ENCODE measurements at regions not wholly inside any gene's neighbourhood (a gene's known extent, or its start where the extent isn't known, plus 50 kb on each side); places are given as distances from the start of the nearest gene placed in this dataset.

DNA sequence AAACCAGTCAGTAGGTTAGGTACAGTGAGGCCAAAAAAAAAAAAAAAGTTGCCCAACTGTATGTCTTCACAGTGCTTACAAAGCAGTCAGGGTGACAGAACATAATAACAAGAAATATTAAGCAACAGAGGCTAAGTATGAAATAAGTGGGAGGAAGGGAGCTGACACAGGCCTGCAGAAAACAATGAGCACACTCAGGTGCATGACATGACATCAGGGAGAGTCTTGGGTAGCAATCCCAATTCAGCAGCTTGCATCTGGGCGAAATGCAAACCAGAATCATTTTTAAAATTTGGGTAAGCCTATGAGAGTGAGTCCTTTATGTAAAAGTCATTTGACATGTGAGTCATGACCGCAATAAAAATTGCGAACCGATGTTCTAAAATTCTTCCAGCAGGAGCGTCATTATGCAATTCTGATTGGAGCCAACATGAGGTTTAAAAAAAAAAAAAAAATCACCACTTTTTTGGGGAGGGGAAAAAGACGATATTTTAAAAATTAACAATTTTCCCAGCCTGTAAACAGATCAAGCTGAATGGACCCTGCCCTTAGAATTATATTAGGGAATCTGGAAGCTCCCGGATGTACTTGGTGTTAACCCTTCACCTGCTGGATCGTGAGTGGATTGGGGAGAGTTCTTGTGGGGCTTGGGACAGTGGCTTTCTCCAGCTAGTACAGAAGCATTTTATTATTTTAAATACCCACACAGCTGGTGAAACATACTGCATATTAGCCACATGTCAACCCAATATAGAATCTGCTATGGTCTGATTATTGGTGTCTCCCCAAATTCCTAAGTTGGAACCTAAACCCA, 127.9 kb downstream of the NPIPB5 start:
- TF ChIP-seq, protein P1, sequence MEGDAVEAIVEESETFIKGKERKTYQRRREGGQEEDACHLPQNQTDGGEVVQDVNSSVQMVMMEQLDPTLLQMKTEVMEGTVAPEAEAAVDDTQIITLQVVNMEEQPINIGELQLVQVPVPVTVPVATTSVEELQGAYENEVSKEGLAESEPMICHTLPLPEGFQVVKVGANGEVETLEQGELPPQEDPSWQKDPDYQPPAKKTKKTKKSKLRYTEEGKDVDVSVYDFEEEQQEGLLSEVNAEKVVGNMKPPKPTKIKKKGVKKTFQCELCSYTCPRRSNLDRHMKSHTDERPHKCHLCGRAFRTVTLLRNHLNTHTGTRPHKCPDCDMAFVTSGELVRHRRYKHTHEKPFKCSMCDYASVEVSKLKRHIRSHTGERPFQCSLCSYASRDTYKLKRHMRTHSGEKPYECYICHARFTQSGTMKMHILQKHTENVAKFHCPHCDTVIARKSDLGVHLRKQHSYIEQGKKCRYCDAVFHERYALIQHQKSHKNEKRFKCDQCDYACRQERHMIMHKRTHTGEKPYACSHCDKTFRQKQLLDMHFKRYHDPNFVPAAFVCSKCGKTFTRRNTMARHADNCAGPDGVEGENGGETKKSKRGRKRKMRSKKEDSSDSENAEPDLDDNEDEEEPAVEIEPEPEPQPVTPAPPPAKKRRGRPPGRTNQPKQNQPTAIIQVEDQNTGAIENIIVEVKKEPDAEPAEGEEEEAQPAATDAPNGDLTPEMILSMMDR (IDR thresholded peaks at IDR 0.05; ENCODE audit: insufficient read depth, low read length, poor library complexity, severe bottlenecking), result no peak
- no peak for TF ChIP-seq EZH2phosphoT487 (conservative IDR thresholded peaks at IDR 0.05; ENCODE audit: low read length)
